ENCODE measurements at regions not wholly inside any gene's neighbourhood (a gene's known extent, or its start where the extent isn't known, plus 50 kb on each side); places are given as distances from the start of the nearest gene placed in this dataset.

DNA sequence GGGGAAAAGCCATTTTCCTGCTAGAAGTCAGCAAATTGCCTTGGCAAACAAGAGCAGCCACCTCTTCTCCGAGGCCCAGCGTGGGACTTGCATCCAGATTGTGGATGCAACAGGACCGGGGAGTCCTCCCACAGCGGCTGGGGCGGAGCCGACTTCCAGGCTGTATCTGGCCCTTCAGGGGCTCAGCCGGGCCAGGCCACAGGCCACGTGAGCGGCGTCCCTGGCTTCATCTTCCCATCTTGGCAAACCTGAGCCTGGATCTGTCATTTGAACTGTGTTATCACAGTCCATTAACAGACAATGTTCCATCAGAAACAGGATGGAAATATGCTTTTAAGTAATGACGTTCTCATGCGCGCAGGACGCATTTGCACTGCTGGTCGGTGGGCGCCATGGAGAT is 483.5 kb upstream of the SALL3 start:
- no peak for TF ChIP-seq CTCF (IDR thresholded peaks at IDR 0.05)
- no peak for TF ChIP-seq POLR2A (IDR thresholded peaks at IDR 0.05)
